H1 (cell line): ENCODE measurements at regions not wholly inside any gene's neighbourhood (a gene's known extent, or its start where the extent isn't known, plus 50 kb on each side); places are given as distances from the start of the nearest gene placed in this dataset.

Experiments
- CTCF ChIA-PET: fragments of 300-600 bp; sonication (Branson Sonifier 250); formaldehyde crosslinking; loops from one replicate; lab custom pipeline; 2021; ENCODE audit not compliant: partially characterized antibody; lab: Charles Lee
- POLR2A ChIA-PET: fragments of 300-600 bp; sonication (Branson Sonifier 250); formaldehyde crosslinking; loops from one replicate; lab custom pipeline; 2021; ENCODE audit warnings: inconsistent platforms; ENCODE audit not compliant: partially characterized antibody; lab: Charles Lee
- DNase-seq, 2 experiments: peaks; one replicate each; pipeline versions ENCODE4 v3.0.0 to v3.0.0-alpha.2; 2010 to 2022; ENCODE audit warnings: low spot score in 2 of 2, low read depth in 1 of 2, mixed read lengths in 1 of 2
- FAIRE-seq: peaks from 2 replicates; lab custom pipeline; 2011; peaks lifted over from hg19 to GRCh38; lab: Jason Lieb, UNC
- H2AFZ ChIP-seq: 2 replicates; pipeline ENCODE4 v1.8.1; 2012; ENCODE audit warnings: low read length, inconsistent platforms
- H2AK5ac ChIP-seq: 2 replicates; pipeline ENCODE4 v1.6.1; 2013; ENCODE audit warnings: low read depth, low read length
- H2BK120ac ChIP-seq: replicated peaks from 2 replicates; pipeline ENCODE3; 2013; ENCODE audit warnings: low read depth, low read length, inconsistent platforms
- H2BK12ac ChIP-seq: 2 replicates; pipeline ENCODE4 v1.6.1; 2013; ENCODE audit warnings: low read depth, low read length
- H2BK15ac ChIP-seq: 2 replicates; pipeline ENCODE4 v1.6.1; 2013; ENCODE audit warnings: low read length
- H2BK20ac ChIP-seq: 2 replicates; pipeline ENCODE4 v1.6.1; 2013; ENCODE audit warnings: low read length
- H2BK5ac ChIP-seq: 2 replicates; pipeline ENCODE4 v1.6.1; 2013; ENCODE audit warnings: low read depth, low read length
- H3K14ac ChIP-seq: 2 replicates; pipeline ENCODE4 v1.6.1; 2013; ENCODE audit warnings: inconsistent platforms; ENCODE audit not compliant: insufficient read length
- H3K18ac ChIP-seq: 2 replicates; pipeline ENCODE4 v1.6.1; 2013; ENCODE audit warnings: low read length; ENCODE audit errors: extremely low read depth
- H3K23ac ChIP-seq: 2 replicates; pipeline ENCODE4 v1.6.1; 2013; ENCODE audit warnings: inconsistent platforms; ENCODE audit not compliant: insufficient read length
- H3K23me2 ChIP-seq: 2 replicates; pipeline ENCODE4 v1.6.1; 2013; ENCODE audit warnings: low read depth, low read length
- H3K27ac ChIP-seq: 2 replicates; pipeline ENCODE4 v1.6.1; 2011; ENCODE audit warnings: low read depth, low read length, inconsistent platforms
- H3K27me3 ChIP-seq, 4 experiments: replicated peaks in 1 of 4; 1 replicate in 1 of 4; 2 replicates in 3 of 4; pipeline versions ENCODE4 v1.6.1 to v1.8.1; 2011 to 2013; ENCODE audit warnings: low read length in 3 of 4, mild to moderate bottlenecking in 3 of 4, inconsistent platforms in 2 of 4, mixed read lengths in 2 of 4, moderate library complexity in 1 of 4; ENCODE audit not compliant: control insufficient read depth in 3 of 4, insufficient read depth in 3 of 4; ENCODE audit errors: extremely low read depth in 1 of 4
- H3K36me3 ChIP-seq, 4 experiments: 2 replicates each; pipeline versions ENCODE4 v1.6.1 to v1.8.1; 2011 to 2013; ENCODE audit warnings: mild to moderate bottlenecking in 4 of 4, low read length in 3 of 4, moderate library complexity in 2 of 4, control low read depth in 1 of 4, inconsistent platforms in 1 of 4; ENCODE audit not compliant: insufficient read depth in 4 of 4, control insufficient read depth in 2 of 4
- H3K4ac ChIP-seq: replicated peaks from 2 replicates; pipeline ENCODE3; 2013; ENCODE audit warnings: low read length, low read depth, mixed read lengths, inconsistent platforms; ENCODE audit not compliant: insufficient read length
- H3K4me1 ChIP-seq, 4 experiments: replicated peaks in 1 of 4; 1 replicate in 1 of 4; 2 replicates in 3 of 4; pipeline versions ENCODE4 v1.6.1 to v1.8.1; 2011 to 2013; ENCODE audit warnings: low read length in 3 of 4, inconsistent platforms in 2 of 4, mixed read lengths in 1 of 4; ENCODE audit not compliant: insufficient read depth in 4 of 4, control insufficient read depth in 3 of 4
- H3K4me2 ChIP-seq, 2 experiments: 2 replicates each; pipeline versions ENCODE4 v1.6.1 to v1.8.1; 2011 to 2013; ENCODE audit warnings: low read depth in 2 of 2, low read length in 2 of 2, control low read depth in 1 of 2, inconsistent platforms in 1 of 2, mild to moderate bottlenecking in 1 of 2; ENCODE audit not compliant: insufficient read depth in 1 of 2
- H3K4me3 ChIP-seq, 4 experiments: fragments of 200-600, 300-600 bp in 1 of 4; sonication (generic), shearing (Covaris generic), sonication (Bioruptor Twin) in 1 of 4; 2 replicates each; pipeline versions ENCODE4 v1.5.1 to v1.8.1; 2011 to 2016; ENCODE audit warnings: low read length in 4 of 4, low read depth in 3 of 4, control low read depth in 2 of 4, inconsistent platforms in 2 of 4, mild to moderate bottlenecking in 2 of 4, mixed read lengths in 1 of 4, moderate library complexity in 1 of 4; ENCODE audit not compliant: insufficient read depth in 2 of 4; ENCODE audit errors: extremely low read depth in 1 of 4
- H3K56ac ChIP-seq: replicated peaks from 2 replicates; pipeline ENCODE3; 2013; ENCODE audit warnings: low read depth, mild to moderate bottlenecking, mixed read lengths, low read length, inconsistent platforms; ENCODE audit not compliant: insufficient read length
- H3K79me1 ChIP-seq: 2 replicates; pipeline ENCODE4 v1.6.1; 2013; ENCODE audit warnings: low read depth, low read length, control low read depth
- H3K79me2 ChIP-seq, 2 experiments: 2 replicates each; pipeline versions ENCODE4 v1.6.1 to v1.8.1; 2012 to 2013; ENCODE audit warnings: low read length in 2 of 2, mild to moderate bottlenecking in 2 of 2, inconsistent platforms in 1 of 2; ENCODE audit not compliant: insufficient read depth in 2 of 2, control insufficient read depth in 1 of 2
- H3K9ac ChIP-seq, 4 experiments: replicated peaks in 1 of 4; 1 replicate in 1 of 4; 2 replicates in 3 of 4; pipeline versions ENCODE4 v1.6.1 to v1.8.1; 2011 to 2013; ENCODE audit warnings: low read depth in 3 of 4, low read length in 3 of 4, control low read depth in 2 of 4, mild to moderate bottlenecking in 2 of 4, moderate library complexity in 2 of 4, inconsistent platforms in 1 of 4; ENCODE audit errors: extremely low read depth in 1 of 4
- H3K9me3 ChIP-seq, 2 experiments: 2 replicates each; pipeline versions ENCODE4 v1.6.1 to v1.8.1; 2012 to 2013; ENCODE audit warnings: mild to moderate bottlenecking in 2 of 2, moderate library complexity in 2 of 2, control low read depth in 1 of 2, inconsistent platforms in 1 of 2, low read depth in 1 of 2, low read length in 1 of 2, mixed read lengths in 1 of 2; ENCODE audit not compliant: insufficient read depth in 2 of 2
- H4K20me1 ChIP-seq, 2 experiments: replicated peaks in 1 of 2; 2 replicates each; pipeline versions ENCODE3 to v1.8.1; 2011 to 2013; ENCODE audit warnings: inconsistent platforms in 2 of 2, low read length in 2 of 2, mild to moderate bottlenecking in 1 of 2; ENCODE audit not compliant: insufficient read depth in 2 of 2, control insufficient read depth in 1 of 2
- H4K5ac ChIP-seq: 2 replicates; pipeline ENCODE4 v1.6.1; 2013; ENCODE audit warnings: low read length, low read depth, mixed read lengths, inconsistent platforms; ENCODE audit not compliant: insufficient read length
- H4K8ac ChIP-seq: 2 replicates; pipeline ENCODE4 v1.8.0; 2013; ENCODE audit warnings: mild to moderate bottlenecking, moderate library complexity, low read length, inconsistent platforms; ENCODE audit not compliant: insufficient read depth; ENCODE audit errors: extremely low read depth
- H4K91ac ChIP-seq: replicated peaks from 2 replicates; pipeline ENCODE3; 2013; ENCODE audit warnings: low read length, mixed read lengths, inconsistent platforms; ENCODE audit not compliant: insufficient read length
- CREB1 ChIP-seq: IDR thresholded peaks from 2 replicates; pipeline ENCODE4 v1.6.1; 2012; ENCODE audit warnings: inconsistent platforms
- SAP30 ChIP-seq: fragments of 300-600 bp; sonication (generic); IDR thresholded peaks from 2 replicates; pipeline ENCODE4 v1.7.1; 2012; ENCODE audit warnings: low read length, moderate library complexity, mild to moderate bottlenecking, inconsistent platforms; ENCODE audit not compliant: insufficient read depth, insufficient replicate concordance
- WGBS, 2 experiments: shearing (Covaris generic) in 1 of 2; methylation state at CpG; one replicate each; pipeline versions ENCODE4 v1.1.6 to v1.1.7; 2013 to 2015; ENCODE audit warnings: low lambda C conversion rate in 2 of 2, mixed read lengths in 2 of 2, inconsistent platforms in 1 of 2, low coverage in 1 of 2, missing lambda C conversion rate in 1 of 2; ENCODE audit not compliant: insufficient replicate concordance in 2 of 2, insufficient coverage in 1 of 2, insufficient read length in 1 of 2; ENCODE audit errors: extremely low coverage in 1 of 2, missing lambda C conversion rate in 1 of 2; 5-methylcytosine and 5-hydroxymethylcytosine counted together
- TF ChIP-seq, protein P1 (sequence below): IDR thresholded peaks from 2 replicates; pipeline ENCODE4 v1.6.1; 2011; ENCODE audit warnings: low read length, improper control_type of control experiment

DNA sequence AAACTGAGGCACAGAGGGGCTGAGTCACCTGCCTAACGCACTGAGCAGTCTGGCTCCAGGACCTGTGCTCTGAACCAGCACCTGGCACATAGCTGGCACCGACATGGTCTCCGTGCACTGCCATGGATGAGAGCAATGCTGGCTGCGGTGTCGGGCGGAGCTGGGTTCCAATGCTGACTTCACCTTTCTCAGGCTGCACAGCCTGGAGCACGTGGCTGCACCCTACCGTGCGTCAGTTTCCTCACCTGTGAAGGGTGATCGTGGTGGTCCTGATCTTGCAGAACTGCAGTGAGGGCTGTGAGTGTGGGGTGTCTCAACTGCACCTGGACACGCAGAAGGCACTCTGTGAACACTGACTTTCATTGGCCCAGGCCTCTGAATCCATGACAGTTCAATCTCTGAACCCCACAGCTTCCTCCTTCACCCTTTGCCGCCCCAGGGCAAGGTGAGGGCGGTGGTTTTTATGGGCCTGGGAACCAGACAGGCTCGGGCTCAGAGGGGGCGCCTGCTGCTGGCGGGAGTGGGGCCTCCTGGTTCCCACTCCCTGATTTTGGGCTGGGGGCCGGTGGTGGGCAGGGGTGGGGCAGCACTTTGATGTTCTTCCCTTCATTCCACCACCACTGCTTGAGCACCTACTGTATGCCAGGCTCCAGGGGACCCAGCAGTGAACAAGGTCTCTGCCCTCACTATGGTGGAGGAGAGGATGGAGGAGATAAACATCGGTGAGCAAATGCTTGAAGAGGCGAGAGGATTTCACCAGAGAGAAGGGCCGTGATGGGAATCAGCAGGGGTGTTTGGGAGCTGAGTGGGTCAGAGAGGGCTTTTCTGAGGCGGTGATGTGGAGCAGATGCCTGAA is 102.9 kb downstream of the CEBPB start:
- Histone ChIP-seq H3K14ac (no peak overlapping the region), H3K23ac (no peak overlapping the region), H2BK5ac (peak overlapping the region; percentile 8; the same call in 1 of the 2 replicates), H4K20me1 (no peaks in the 10 kb centered on the region), H3K79me1 (no peaks in the 10 kb centered on the region), H2BK20ac (no peak overlapping the region), H3K4me3 (no peak overlapping the region), H3K23me2 (no peaks in the 10 kb centered on the region), H2AFZ (no peak overlapping the region), H3K4me1 (peaks cover 0 to 4% (median 0%) of the 10 kb centered on the region in 4 experiments; a peak in 4 of 7 replicates), H2AK5ac (no peak overlapping the region; the same call in 1 of the 2 replicates), H3K27ac (no peak overlapping the region), H4K91ac (peak overlapping the region; percentile 90), H3K9ac (no peak overlapping the region), H3K4ac (no peak overlapping the region), H3K18ac (peak overlapping the region; percentile 21; the same call in 1 of the 2 replicates), H3K36me3 (no peaks in the 10 kb centered on the region), H2BK12ac (peak overlapping the region; percentile 55; the same call in 1 of the 2 replicates)
- FAIRE-seq: no peak
- no peak for DNase-seq
- POLR2A ChIA-PET: interaction anchor here (1.7 kb wide), 1 partner anchor 102 kb away, joined by 10 read pairs; the partner anchor contains the start of gene CEBPB
- TF ChIP-seq CREB1: no peak
- TF ChIP-seq SAP30: no peak
- TF ChIP-seq, protein P1, sequence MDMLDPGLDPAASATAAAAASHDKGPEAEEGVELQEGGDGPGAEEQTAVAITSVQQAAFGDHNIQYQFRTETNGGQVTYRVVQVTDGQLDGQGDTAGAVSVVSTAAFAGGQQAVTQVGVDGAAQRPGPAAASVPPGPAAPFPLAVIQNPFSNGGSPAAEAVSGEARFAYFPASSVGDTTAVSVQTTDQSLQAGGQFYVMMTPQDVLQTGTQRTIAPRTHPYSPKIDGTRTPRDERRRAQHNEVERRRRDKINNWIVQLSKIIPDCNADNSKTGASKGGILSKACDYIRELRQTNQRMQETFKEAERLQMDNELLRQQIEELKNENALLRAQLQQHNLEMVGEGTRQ: no peak
- TF ChIP-seq, all 59 proteins: peak for 0
- Histone ChIP-seq H3K79me2 (no peaks in the 10 kb centered on the region), H3K56ac (no peak overlapping the region), H2BK120ac (no peak overlapping the region), H3K9me3 (no peaks in the 10 kb centered on the region), H4K8ac (no peak overlapping the region), H4K5ac (no peak overlapping the region), H2BK15ac (0 out of 2 replicates have a peak overlapping the region, but pooled peaks have one; percentile 5), H3K4me2 (no peak overlapping the region), H3K27me3 (no peaks in the 10 kb centered on the region)
- 90% methylated on average over 20 of the region's 21 CpGs; no CpG with 5 or more reads in 1 of the 2 experiments for WGBS, 2 experiments
- CTCF ChIA-PET: interaction anchor here (1.1 to 7.0 kb wide), 5 partner anchors 11 to 170 kb away, joined by 3 to 61 read pairs (median 3); no protein-coding TSS in a partner anchor
